Stomach (tissue), 4 donors: ENCODE measurements at regions not wholly inside any gene's neighbourhood (a gene's known extent, or its start where the extent isn't known, plus 50 kb on each side); places are given as distances from the start of the nearest gene placed in this dataset.

ENCODE experiments used
- CTCF ChIP-seq, 7 experiments: fragments of 450-650 bp in 4 of 7; fragments of 200-600 bp in 3 of 7; sonication (generic) in 3 of 7; IDR thresholded peaks; one replicate each; pipeline ENCODE4 v1.5.1; 2016 to 2019; ENCODE audit warnings: antibody characterized with exemption in 7 of 7, control low read depth in 2 of 7, mild to moderate bottlenecking in 1 of 7
- EP300 ChIP-seq: sonication (generic); formaldehyde crosslinking; IDR thresholded peaks from one replicate; pipeline ENCODE4 v1.6.1; 2017; ENCODE audit warnings: antibody characterized with exemption

DNA sequence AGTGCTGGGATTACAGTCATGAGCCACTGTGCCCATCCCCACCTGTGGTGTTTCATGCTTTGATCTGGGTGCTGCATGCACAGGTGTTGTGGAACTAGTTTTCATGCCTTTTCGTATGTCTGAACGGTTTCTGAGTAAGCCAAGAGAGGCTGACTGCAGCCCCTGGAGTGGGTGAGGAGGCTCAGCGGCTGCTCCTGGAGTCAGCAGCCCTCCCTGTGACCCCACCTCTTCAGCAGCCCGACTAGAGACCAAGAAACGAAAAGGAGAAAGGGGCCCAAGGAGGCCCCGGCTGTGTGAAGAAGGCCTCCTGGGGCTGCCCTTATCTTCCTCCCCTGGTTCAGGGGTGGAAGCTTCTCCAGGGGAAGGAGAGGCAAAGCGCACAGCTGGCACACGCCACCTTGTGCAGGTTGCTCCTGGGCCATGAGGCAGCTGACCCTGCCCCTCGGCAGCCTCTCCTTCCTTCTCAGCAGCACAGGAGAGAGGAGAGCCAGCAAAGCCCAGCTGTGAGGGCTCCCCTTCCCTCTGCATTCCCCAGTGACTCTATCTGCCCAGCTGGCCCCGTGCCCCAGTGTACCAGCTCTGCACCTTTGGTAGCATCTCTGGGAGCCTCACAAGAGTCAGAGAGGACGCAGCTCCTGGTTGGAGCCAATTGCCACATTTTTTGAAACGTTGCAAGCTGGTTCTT, 182.5 kb upstream of the HS6ST1 start:
- no peak for TF ChIP-seq CTCF (IDR thresholded peaks at IDR 0.05)
- no peak for TF ChIP-seq EP300
